ENCODE measurements at regions not wholly inside any gene's neighbourhood (a gene's known extent, or its start where the extent isn't known, plus 50 kb on each side); places are given as distances from the start of the nearest gene placed in this dataset.

DNA sequence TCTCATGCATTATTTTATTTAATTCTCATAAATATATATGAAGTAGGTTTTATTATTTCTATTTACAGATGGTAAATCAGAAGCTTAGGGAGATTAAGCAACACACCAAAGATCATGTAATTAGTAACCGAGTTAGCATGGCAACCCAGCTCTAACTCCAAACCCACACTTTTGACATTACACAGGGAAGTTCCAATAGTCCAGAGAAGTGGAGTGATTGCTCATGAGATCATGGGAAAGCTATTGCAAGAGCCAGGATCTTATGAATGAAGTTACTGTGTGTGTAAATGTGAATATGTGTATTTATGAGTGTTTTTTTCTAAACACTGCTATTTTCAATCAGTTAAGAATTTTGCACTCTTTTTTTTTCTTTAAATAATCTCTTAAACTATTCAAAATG lies 225.8 kb upstream of the KIRREL3 start:
- in situ Hi-C loops (cut with MboI; ENCODE audit: low sequenced_read_pairs), result no loop called here

DNA sequence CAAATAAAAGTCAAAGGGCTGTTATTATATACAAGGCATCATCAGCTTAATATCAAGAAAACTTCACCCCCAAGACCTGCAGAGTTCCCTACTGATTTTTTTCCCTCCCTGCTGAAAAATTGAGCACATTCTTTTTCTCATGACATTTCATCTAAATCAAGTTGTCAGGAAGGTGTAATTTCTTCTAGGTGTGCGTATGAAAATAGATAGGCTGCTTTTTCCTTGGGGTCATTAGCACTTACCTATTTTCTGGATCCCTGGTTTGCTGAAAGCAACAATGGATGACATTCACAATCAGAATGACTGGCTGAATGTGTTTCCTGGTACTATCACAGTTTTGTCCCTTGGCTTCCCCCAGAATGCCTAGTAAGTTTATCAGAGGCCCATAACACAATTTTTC lies 225.0 kb upstream of the KIRREL3 start:
- in situ Hi-C loops (cut with MboI; ENCODE audit: low sequenced_read_pairs), result no loop called here

GRCh38 chr11:127224276-127224675 lies 223.7 kb upstream of the KIRREL3 start:
- in situ Hi-C loops (cut with MboI; ENCODE audit: low sequenced_read_pairs), result no loop called here

GRCh38 chr11:127223633-127224032 lies 223.1 kb upstream of the KIRREL3 start:
- in situ Hi-C loops (cut with MboI; ENCODE audit: low sequenced_read_pairs), result no loop called here

- in situ Hi-C loops (cut with MboI; ENCODE audit: low sequenced_read_pairs), result no loop called here
Measured at GRCh38 chr11:127223026-127223425, 222.5 kb upstream of the KIRREL3 start.

GRCh38 chr11:127219704-127220103 lies 219.1 kb upstream of the KIRREL3 start:
- in situ Hi-C loops (cut with MboI; ENCODE audit: low sequenced_read_pairs), result no loop called here

- in situ Hi-C loops (cut with MboI; ENCODE audit: low sequenced_read_pairs), result no loop called here
Measured at GRCh38 chr11:127218275-127218608, 217.7 kb upstream of the KIRREL3 start.

- in situ Hi-C loops (cut with MboI; ENCODE audit: low sequenced_read_pairs), result no loop called here
Measured at GRCh38 chr11:127217452-127218274, 217.1 kb upstream of the KIRREL3 start.

GRCh38 chr11:127205688-127206217 lies 205.2 kb upstream of the KIRREL3 start:
- in situ Hi-C loops (cut with MboI; ENCODE audit: low sequenced_read_pairs), result no loop called here

DNA sequence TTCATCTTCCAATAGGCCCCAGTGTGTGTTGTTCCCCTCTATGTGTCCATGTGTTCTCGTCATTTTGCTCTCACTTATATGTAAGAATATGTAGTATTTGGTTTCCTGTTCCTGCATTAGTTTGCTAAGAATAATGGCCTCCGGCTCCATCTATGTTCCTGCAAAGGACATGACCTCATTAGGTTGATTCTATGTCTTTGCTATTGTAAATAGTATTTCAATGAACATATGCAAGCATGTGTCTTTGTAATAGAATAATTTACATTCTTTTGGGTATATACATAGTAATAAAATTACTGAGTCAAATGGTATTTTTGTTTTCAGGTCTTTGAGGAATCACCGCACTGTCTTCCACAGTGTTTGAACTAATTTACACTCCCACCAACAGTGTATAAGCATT lies 202.9 kb upstream of the KIRREL3 start:
- in situ Hi-C loops (cut with MboI; ENCODE audit: low sequenced_read_pairs), result no loop called here

GRCh38 chr11:127202105-127202504 lies 201.5 kb upstream of the KIRREL3 start:
- in situ Hi-C loops (cut with MboI; ENCODE audit: low sequenced_read_pairs), result no loop called here

DNA sequence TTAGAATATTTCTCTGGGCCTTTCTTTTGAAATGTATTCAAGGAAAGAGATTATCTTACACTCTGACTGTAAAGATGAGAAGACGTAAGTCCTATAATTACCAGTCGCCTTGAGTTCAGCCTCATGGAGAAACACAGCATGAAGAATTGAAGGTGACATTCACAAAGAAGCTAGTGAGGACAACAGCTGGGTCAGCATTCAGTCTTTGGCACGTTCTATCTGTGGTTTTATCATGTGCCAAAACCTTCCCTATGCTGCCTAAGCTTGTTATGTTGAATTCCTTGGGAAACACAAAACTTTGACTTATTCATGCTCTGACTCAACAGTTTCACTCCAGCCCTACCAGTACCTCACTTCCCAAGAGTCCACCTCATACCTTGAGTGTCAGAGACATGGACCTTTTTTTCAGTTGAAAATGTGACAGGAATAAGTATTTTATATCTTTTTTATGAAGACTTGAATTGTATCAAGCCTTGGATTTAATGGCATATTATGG lies 198.8 kb upstream of the KIRREL3 start:
- in situ Hi-C loops (cut with MboI; ENCODE audit: low sequenced_read_pairs), result no loop called here

GRCh38 chr11:127195501-127196120 lies 195.0 kb upstream of the KIRREL3 start:
- in situ Hi-C loops (cut with MboI; ENCODE audit: low sequenced_read_pairs), result no loop called here

DNA sequence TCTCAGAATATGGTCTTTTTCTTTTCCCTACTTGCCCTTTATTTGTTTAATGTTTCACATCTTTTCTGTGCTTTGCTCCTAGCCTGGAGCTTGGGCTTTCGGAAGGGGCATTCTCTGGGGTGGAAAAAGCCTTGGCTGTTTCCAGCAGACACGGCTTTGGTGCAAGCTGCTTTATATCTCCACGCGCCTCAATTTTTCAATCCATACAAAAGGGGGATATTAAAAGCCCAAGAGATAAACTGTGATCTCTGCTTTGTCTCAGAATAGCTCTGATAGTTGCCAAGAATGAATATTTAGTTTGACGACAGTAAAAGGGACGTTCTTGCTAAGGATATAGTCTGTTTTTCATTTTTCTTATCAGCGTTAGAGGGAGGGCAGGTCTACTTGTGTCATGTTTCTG lies 194.0 kb upstream of the KIRREL3 start:
- in situ Hi-C loops (cut with MboI; ENCODE audit: low sequenced_read_pairs), result no loop called here

DNA sequence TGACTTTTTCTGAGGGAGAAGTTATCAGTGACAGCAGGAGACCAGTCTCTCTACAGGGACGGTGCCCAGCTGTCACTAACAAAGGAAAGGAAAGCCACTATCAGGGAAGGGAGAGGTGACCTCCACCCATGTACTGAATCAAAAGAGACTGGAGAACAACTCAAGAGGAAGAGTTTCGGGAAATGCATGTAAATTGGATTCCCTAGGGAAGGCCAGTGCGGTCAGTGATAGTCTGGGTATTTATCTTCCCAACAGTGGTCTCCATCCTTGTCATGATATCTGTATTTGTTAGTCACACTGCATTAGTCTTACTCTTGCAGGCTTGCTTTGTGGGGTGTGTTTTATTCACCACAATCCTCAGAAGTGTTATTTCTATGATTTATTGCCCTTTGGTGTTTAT lies 193.4 kb upstream of the KIRREL3 start:
- in situ Hi-C loops (cut with MboI; ENCODE audit: low sequenced_read_pairs), result no loop called here

DNA sequence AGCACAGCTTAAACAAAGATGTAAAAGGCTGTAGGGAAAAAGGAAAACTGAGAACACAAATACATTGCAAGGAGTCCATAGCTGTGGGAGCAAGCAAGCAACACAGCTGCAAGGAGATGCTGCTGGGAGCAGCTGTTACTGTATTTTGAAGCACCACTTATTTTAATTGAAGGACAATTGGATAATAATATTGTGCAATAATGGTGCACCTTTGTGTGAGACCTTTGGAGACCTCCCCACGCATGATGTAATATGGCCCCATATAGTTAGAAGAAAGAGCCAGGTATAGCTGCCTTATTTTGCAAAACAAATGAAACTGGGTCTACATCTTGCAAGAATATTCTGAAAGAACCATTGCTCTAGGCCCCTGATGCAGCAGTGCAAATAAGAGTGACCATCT lies 191.1 kb upstream of the KIRREL3 start:
- in situ Hi-C loops (cut with MboI; ENCODE audit: low sequenced_read_pairs), result no loop called here

- in situ Hi-C loops (cut with MboI; ENCODE audit: low sequenced_read_pairs), result no loop called here
Measured at GRCh38 chr11:127191261-127191660, 190.7 kb upstream of the KIRREL3 start.

DNA sequence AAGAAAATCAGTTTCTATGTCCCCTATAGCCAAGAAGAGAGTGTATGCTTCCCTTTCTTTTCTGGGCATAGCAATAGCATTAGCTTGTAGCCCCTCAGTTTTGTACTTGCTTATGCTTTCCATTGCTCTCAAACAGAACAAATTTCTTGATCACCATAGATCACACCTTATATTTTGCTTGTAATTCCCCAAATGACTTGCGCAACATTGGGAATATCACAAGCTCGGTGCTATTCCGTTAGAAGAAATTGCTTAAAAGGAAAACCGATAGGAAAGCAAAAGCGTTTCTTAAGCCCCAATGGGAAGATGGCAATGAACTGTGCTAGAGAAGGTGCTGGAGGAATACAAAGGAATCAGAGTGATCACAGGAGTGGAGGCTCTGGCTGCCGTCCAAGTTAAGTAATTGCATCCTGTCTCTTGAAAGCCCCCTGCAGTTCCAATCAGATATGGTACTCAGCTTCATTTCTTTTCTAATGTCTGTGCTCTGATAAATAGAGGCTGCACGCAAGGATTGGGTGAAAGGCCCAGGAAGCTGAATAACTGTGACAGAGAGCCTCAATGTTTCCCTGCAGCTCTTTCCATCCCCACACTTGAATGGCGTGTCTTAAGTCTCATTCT lies 182.1 kb upstream of the KIRREL3 start:
- in situ Hi-C loops (cut with MboI; ENCODE audit: low sequenced_read_pairs), result no loop called here

- in situ Hi-C loops (cut with MboI; ENCODE audit: low sequenced_read_pairs), result no loop called here
Measured at GRCh38 chr11:127157225-127157624, 156.7 kb upstream of the KIRREL3 start.

GRCh38 chr11:127149410-127149809 lies 148.8 kb upstream of the KIRREL3 start:
- in situ Hi-C loops (cut with MboI; ENCODE audit: low sequenced_read_pairs), result no loop called here

DNA sequence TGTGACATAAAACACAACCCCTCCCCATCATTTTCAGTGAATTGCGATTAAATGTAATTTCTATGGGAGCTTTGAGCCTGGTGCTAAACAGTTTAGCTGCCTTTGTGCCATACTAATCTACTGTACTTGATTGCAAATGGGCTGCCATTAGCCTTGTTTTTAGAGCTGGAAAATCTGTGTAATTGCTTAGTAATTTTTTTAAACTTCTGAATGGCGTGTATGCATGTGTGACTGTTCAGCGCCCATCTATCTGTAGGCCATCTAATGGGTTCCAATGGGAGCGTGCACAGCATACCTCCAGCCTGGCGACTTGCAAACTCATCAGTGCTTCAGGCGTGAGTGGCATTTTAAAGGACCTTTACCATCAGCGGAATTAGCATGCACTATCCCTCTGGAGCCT lies 142.7 kb upstream of the KIRREL3 start:
- in situ Hi-C loops (cut with MboI; ENCODE audit: low sequenced_read_pairs), result no loop called here

GRCh38 chr11:127138613-127139012 lies 138.0 kb upstream of the KIRREL3 start:
- in situ Hi-C loops (cut with MboI; ENCODE audit: low sequenced_read_pairs), result no loop called here

All from HL-60/S4 (cell line).